AG10803 (cell line): ENCODE measurements at regions not wholly inside any gene's neighbourhood (a gene's known extent, or its start where the extent isn't known, plus 50 kb on each side); places are given as distances from the start of the nearest gene placed in this dataset.
"Not testable (repeated sequence)": the region's sequence is repeated elsewhere in the genome, so short reads cannot be mapped to it uniquely, and the experiment has no call there.

Source experiments
- DNase-seq: peaks from one replicate; pipeline ENCODE4 v3.0.0; 2010; ENCODE audit warnings: low read depth
- H3K4me3 ChIP-seq: 2 replicates; pipeline ENCODE4 v1.5.1; 2011; ENCODE audit warnings: mild to moderate bottlenecking, low read length, control low read depth
- TF ChIP-seq, protein P1 (sequence below): conservative IDR thresholded peaks from 2 replicates; pipeline ENCODE4 v1.5.1; 2011; ENCODE audit warnings: mild to moderate bottlenecking, low read length, control low read depth, inconsistent platforms

GRCh38 chr1:30005972-30006619 lies 717.3 kb downstream of the MATN1 start:
- TF ChIP-seq, protein P1, sequence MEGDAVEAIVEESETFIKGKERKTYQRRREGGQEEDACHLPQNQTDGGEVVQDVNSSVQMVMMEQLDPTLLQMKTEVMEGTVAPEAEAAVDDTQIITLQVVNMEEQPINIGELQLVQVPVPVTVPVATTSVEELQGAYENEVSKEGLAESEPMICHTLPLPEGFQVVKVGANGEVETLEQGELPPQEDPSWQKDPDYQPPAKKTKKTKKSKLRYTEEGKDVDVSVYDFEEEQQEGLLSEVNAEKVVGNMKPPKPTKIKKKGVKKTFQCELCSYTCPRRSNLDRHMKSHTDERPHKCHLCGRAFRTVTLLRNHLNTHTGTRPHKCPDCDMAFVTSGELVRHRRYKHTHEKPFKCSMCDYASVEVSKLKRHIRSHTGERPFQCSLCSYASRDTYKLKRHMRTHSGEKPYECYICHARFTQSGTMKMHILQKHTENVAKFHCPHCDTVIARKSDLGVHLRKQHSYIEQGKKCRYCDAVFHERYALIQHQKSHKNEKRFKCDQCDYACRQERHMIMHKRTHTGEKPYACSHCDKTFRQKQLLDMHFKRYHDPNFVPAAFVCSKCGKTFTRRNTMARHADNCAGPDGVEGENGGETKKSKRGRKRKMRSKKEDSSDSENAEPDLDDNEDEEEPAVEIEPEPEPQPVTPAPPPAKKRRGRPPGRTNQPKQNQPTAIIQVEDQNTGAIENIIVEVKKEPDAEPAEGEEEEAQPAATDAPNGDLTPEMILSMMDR, result no peak
- H3K4me3 ChIP-seq, result no peak overlapping the region
- no peak for DNase-seq

GRCh38 chr1:30001732-30002039 lies 721.7 kb downstream of the MATN1 start:
- TF ChIP-seq, protein P1, result no peak
- DNase-seq, result no peak
- H3K4me3 ChIP-seq, result no peak overlapping the region

DNA sequence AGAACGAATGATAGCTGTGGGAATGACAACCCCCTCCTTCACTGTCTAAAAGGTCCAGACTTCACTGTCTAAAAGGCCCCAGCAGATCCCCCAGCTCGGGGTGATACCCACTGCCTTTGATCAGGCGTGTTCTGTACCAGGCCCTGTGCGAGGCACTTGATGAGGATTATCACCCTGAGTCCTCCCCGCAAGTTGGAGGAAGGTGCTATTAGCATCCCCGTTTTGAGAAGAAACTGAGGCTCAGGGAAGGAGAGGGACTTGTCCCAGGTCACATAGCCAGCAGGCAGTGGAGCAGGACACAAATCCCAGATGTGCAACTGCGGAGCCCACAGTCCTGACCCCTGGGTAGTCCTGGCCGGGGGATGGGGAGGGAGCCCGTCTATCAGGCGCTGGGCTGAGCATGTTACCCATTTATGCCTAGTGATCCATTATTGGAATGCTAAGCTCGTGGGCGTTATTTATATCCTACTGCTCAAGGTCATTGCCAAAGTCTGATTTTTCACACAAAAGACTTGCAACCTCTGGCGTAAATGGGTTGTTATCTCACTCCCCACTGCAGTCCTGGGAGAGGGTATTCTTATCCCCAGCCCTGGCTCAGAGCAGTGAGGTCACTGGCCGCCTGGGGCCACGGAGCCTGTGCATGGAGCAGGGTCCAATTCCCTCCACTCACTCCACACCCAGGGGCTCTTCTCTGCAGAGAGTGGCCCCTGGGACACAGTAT lies 722.2 kb downstream of the MATN1 start:
- TF ChIP-seq, protein P1, result no peak
- H3K4me3 ChIP-seq, result no peak overlapping the region
- no peak for DNase-seq

GRCh38 chr1:30000266-30000665 lies 723.1 kb downstream of the MATN1 start:
- no peak overlapping the region for H3K4me3 ChIP-seq
- DNase-seq, result no peak
- TF ChIP-seq, protein P1, result no peak

GRCh38 chr1:29999595-29999994 lies 723.8 kb downstream of the MATN1 start:
- no peak for DNase-seq
- TF ChIP-seq, protein P1, result no peak
- H3K4me3 ChIP-seq, result no peak overlapping the region

DNA sequence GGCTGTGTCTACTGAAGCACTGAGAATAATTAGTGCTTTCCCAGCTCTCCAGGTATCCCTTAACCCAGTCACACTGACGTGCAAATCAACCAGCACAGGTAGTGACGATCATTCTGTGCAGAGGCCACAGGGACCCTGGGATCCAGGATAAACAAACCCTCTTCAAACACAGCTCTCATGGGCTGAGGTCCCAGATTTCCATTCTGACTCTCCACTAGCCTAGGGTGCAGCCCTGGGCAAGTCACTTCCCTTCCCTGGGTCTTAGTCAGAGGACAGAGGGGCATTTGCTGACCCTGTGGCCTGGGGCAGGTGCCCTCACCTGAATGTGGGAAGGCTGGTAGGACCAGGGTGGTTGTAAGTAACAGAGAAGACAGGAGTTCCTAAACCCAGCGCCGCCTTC lies 724.7 kb downstream of the MATN1 start:
- TF ChIP-seq, protein P1, result no peak
- DNase-seq, result no peak
- H3K4me3 ChIP-seq, result no peak overlapping the region

- H3K4me3 ChIP-seq, DNase-seq: not testable (repeated sequence)
Observed at GRCh38 chr1:29997818-29998217, 725.6 kb downstream of the MATN1 start.
